H1 (cell line): ENCODE measurements at regions not wholly inside any gene's neighbourhood (a gene's known extent, or its start where the extent isn't known, plus 50 kb on each side); places are given as distances from the start of the nearest gene placed in this dataset.

ENCODE experiments used
- CBX5 ChIP-seq: fragments of 300-800, 300-1000 bp; sonication (generic); IDR thresholded peaks from 2 replicates; pipeline ENCODE4 v1.7.1; 2016; ENCODE audit warnings: antibody characterized with exemption, low read length, low read depth
- CHD7 ChIP-seq: fragments of 300-600 bp; sonication (generic); IDR thresholded peaks from 2 replicates; pipeline ENCODE4 v1.7.1; 2012; ENCODE audit warnings: low read length, moderate library complexity, mild to moderate bottlenecking, inconsistent platforms; ENCODE audit not compliant: insufficient replicate concordance
- RNF2 ChIP-seq: fragments of 200-900, 300-1000 bp; sonication (generic); IDR thresholded peaks from 2 replicates; pipeline ENCODE4 v1.7.1; 2016; ENCODE audit warnings: borderline replicate concordance, low read depth, mild to moderate bottlenecking, antibody characterized with exemption, low read length; ENCODE audit not compliant: poor library complexity, severe bottlenecking; ENCODE audit errors: missing control alignments

- TF ChIP-seq CHD7 (no peak), CBX5 (no peak), RNF2 (no peak)
Observed at GRCh38 chr2:11947956-11948355, 201.5 kb downstream of the LPIN1 start (continued).
